Activated CD4-positive, alpha-beta T cell treated with anti-CD3 and anti-CD28 coated beads for 36 hours (primary cell): ENCODE measurements at regions not wholly inside any gene's neighbourhood (a gene's known extent, or its start where the extent isn't known, plus 50 kb on each side); places are given as distances from the start of the nearest gene placed in this dataset.

Experiments
- ATAC-seq: fragments of 200-7000 bp; cut with Tn5 transposase; one replicate; pipeline ENCODE4 v1.10.0; 2021; ENCODE audit warnings: mild to moderate bottlenecking, moderate library complexity
- CTCF ChIA-PET: fragments of 350-600 bp; sonication (Branson Sonifier 250); formaldehyde crosslinking; loops from one replicate; lab custom pipeline; 2021; ENCODE audit warnings: antibody characterized with exemption; lab: Charles Lee
- POLR2A ChIA-PET: fragments of 350-600 bp; sonication (Branson Sonifier 250); formaldehyde crosslinking; loops from one replicate; lab custom pipeline; 2021; ENCODE audit warnings: antibody characterized with exemption, inconsistent platforms; lab: Charles Lee
- DNase-seq: peaks from one replicate; pipeline ENCODE4 v3.0.0-alpha.2; 2020
- H3K27ac Mint-ChIP-seq: one replicate; pipeline ENCODE4 v1.8.0; 2021; ENCODE audit warnings: mixed read lengths
- H3K27me3 Mint-ChIP-seq: one replicate; pipeline ENCODE4 v1.8.0; 2021; ENCODE audit warnings: mixed read lengths
- H3K36me3 Mint-ChIP-seq: one replicate; pipeline ENCODE4 v1.8.0; 2021; ENCODE audit warnings: low read depth, mixed read lengths
- H3K4me1 Mint-ChIP-seq: one replicate; pipeline ENCODE4 v1.8.0; 2021; ENCODE audit warnings: mixed read lengths
- H3K4me3 Mint-ChIP-seq: one replicate; pipeline ENCODE4 v1.8.0; 2021; ENCODE audit warnings: mild to moderate bottlenecking, moderate library complexity, mixed read lengths
- H3K9me3 Mint-ChIP-seq: one replicate; pipeline ENCODE4 v1.8.0; 2021; ENCODE audit warnings: low read depth, mixed read lengths
- intact Hi-C, 2 experiments: fragments of 100-400 bp; cut with DNase I in 1 of 2; cut with micrococcal nuclease in 1 of 2; formaldehyde crosslinking; loops; one replicate each; pipeline versions ENCODE4 v1.14.2 to v1.15.1; 2022 to 2024; cut with DNase I, micrococcal nuclease

DNA sequence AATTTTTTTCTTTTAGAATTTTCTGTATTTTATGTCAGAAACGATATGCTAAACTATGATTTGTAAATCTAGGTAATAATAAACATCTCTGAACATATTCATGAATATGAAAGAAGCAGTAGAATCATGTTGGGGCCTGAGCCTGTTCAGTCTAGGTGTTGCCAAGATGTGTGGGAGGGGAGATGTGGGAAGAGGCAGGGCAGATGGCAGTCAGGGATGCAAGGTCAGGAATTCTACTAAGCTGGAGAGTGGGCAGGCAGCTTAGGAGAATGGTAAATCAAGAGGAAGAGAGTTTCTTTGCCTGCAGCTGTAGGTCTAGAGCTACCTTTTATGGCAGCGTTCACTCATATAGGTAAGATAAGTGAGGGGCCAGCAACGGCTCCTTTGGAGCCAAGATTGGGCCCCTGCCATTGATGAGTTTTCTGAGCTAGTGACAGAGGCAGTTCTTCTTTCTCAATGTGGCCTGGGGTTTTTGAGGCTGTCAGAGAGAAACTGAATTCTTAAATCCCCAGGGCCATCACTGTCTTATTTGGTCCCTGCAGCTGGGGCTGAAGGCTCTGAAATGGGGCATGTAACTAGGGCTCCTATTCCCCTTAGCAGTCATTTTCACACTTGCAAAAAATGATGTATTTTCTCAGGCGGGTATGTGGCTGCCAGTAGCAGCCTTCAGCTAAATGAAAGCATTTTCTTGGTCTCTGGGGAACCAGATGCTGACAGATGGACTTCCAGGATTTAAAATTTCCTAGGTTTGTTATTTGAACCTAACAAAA, 232.8 kb downstream of the PIK3C3 start:
- Mint-ChIP-seq H3K27me3 (no peaks in the 10 kb centered on the region), H3K27ac (no peak overlapping the region), H3K4me1 (no peaks in the 10 kb centered on the region), H3K9me3 (peaks cover 9% of the 10 kb centered on the region), H3K36me3 (no peaks in the 10 kb centered on the region), H3K4me3 (no peak overlapping the region)
- no peak for DNase-seq
- ATAC-seq = no peak
- POLR2A ChIA-PET = no interaction called here
- CTCF ChIA-PET = no interaction called here
- intact Hi-C loops = no loop called here

DNA sequence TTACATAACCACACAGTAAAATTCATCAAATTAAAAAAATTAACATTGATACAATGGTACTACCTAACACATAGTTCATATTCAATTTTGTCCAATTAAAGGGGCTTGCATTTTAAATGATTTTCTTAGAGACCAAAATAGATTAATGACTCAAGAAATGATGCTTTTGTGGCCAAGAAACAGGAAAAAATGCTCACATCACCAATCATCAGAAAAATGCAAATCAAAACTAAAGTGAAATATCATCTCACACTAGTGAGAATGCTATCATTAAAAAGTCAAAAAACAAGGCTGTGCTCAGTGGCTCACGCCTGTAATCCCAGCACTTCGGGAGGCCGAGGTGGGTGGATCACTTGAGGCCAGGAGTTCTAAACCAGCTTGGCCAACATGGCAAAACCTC, 235.6 kb downstream of the PIK3C3 start:
- ATAC-seq = no peak
- intact Hi-C loops = no loop called here

DNA sequence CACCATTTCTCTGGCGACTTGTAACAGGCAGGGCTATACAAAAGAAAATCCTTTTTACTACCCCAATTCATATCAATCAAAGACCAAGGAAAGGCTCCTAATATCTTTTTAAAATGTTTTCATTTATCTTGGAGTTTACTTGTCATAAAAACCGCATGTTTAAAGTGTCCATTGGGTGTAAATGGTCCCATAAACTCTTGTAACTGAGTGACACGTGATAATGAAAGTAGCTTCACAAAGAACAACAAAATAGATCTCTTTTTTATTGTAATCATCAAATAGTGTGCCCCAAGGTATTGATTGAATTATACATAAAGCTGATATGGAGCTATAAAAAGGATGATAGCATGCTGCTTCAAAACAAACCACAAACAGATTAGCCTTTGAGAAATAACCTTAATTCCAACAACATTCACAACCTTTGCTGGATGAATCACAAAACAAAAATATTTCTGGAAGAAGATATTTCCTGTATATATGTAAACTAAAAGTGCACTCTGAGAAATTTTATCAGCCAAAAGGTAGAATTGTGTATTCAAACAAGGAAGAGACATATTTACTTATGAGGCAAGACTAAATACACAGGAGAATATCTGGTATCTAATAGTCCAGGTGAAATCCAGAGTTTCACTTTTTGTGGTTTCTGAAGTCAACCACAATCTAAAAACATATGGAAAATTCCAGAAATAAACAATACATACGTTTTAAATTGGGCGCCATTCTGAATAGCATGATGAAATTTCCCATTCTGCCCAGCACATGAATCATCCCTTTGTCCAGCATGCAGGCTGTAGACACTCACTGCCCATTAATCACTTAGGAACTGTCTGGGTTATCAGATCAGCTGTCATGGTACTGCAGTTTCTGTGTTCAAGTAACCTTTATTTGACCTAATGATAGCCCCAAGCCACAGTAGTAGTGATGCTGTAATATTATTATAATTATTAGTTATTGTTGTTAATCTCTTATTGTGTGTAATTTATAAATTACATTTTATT, 237.5 kb downstream of the PIK3C3 start:
- Mint-ChIP-seq H3K36me3 (no peaks in the 10 kb centered on the region), H3K4me1 (no peaks in the 10 kb centered on the region), H3K27ac (no peak overlapping the region), H3K27me3 (no peaks in the 10 kb centered on the region), H3K4me3 (no peak overlapping the region), H3K9me3 (peaks cover 9% of the 10 kb centered on the region)
- ATAC-seq = no peak
- no peak for DNase-seq
- ChIA-PET POLR2A (no interaction called here), CTCF (interaction anchor here (0.6 to 1.7 kb wide), 2 partner anchors 9 to 69 kb away, joined by 3 read pairs; no protein-coding TSS in a partner anchor)
- intact Hi-C loops = no loop called here

More for the DNA sequence above, 235.6 kb downstream of the PIK3C3 start:
- DNase-seq = no peak
- POLR2A ChIA-PET = no interaction called here
- Mint-ChIP-seq H3K4me1 (no peaks in the 10 kb centered on the region), H3K27ac (no peak overlapping the region), H3K36me3 (no peaks in the 10 kb centered on the region), H3K27me3 (no peaks in the 10 kb centered on the region), H3K9me3 (peaks cover 9% of the 10 kb centered on the region), H3K4me3 (no peak overlapping the region)
- CTCF ChIA-PET = no interaction called here

DNA sequence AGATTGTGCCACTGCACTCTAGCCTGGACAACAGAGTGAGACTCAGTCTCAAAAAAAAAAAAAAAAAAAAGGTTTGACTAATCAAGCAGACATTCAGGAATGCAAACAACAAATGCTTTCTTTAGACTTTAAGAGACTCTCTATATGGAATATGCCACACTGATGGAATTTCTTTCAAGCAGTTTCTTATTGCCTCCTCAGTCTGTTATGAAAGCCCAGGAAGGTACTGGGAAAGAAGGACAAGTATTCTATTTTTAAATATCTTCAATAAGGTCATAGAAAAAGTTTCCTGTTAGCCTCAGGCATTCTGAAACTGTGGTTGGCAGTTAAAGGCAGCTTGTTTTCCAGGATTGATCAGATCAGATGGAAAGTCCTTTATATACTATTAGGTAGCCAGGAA, 241.6 kb downstream of the PIK3C3 start:
- ChIA-PET POLR2A (no interaction called here), CTCF (interaction anchor here (1.1 to 1.2 kb wide), 2 partner anchors 82 to 143 kb away, joined by 3 to 4 read pairs; no protein-coding TSS in a partner anchor)
- Mint-ChIP-seq H3K27me3 (no peaks in the 10 kb centered on the region), H3K9me3 (no peaks in the 10 kb centered on the region), H3K36me3 (no peaks in the 10 kb centered on the region), H3K4me3 (no peak overlapping the region), H3K4me1 (no peaks in the 10 kb centered on the region), H3K27ac (no peak overlapping the region)
- ATAC-seq = no peak
- intact Hi-C loops = no loop called here
- DNase-seq = no peak

DNA sequence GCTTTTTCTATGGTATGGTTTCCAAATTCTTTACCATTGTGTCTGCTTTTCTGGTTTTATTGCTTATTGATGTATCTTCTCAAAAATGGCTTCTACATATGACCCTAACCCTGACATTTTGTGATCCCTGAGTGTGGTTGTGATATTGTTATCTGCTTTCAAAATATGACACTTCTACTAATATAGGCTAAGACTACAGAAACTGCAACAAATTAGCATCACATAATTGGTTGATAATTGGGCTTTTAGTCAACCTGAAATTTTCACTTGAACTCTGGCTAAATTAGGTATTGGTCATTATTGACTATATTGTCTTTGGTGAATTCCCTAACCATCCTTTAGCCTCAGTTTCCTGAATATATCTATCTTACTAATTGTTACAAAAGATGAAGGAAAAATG, 246.1 kb downstream of the PIK3C3 start:
- CTCF ChIA-PET = interaction anchor here (1.2 kb wide), 1 partner anchor 8 kb away, joined by 3 read pairs; no protein-coding TSS in a partner anchor
- intact Hi-C loops = no loop called here
- Mint-ChIP-seq H3K4me3 (no peak overlapping the region), H3K27ac (no peak overlapping the region), H3K27me3 (no peaks in the 10 kb centered on the region), H3K36me3 (no peaks in the 10 kb centered on the region), H3K4me1 (no peaks in the 10 kb centered on the region), H3K9me3 (no peaks in the 10 kb centered on the region)
- no peak for DNase-seq
- POLR2A ChIA-PET = no interaction called here
- ATAC-seq = no peak

DNA sequence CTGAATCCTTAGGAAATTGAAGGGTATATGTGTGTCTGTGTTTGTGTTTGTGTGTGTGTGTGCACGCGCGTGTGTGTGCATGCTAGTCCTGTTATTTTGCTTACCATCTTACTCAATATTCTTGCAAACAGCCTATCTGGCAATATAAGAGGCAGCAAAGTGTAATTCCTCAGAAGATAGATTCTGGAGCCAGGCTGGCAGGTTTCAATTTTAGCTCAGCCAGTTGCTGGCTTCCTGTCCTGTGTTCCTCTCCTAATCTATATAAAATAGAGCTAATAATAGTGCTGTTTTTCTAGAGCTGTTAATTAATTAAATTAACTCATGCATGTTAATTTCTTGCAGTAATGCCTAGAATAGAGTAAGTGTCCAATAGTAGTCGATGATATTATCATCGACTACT, 256.2 kb downstream of the PIK3C3 start:
- intact Hi-C loops = no loop called here

DNA sequence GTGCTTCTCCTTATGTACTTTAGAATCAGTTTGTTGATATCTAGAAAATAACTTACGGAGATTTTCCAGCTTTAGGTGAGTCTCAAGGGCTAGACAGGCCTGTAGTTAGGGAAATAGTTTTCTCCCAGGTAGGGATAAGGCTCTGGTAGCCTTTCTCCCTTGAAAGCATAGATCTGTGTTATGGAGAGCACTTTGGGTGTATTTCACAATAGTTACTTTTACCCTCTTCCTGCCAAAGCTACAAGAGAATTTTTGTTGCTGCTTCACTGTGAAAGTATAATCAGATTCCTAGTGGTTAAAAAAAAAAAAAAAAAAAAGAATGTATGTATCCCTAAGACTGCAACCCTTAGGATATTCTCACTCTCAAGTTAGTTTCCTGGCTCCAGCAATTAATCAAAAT, 267.5 kb downstream of the PIK3C3 start:
- H3K4me3 Mint-ChIP-seq = no peak overlapping the region
- peaks cover 2% of the 10 kb centered on the region for H3K9me3 Mint-ChIP-seq
- POLR2A ChIA-PET = no interaction called here
- H3K27me3 Mint-ChIP-seq = no peaks in the 10 kb centered on the region
- CTCF ChIA-PET = interaction anchor here (0.6 to 0.7 kb wide), 2 partner anchors 13 to 18 kb away, joined by 3 read pairs; no protein-coding TSS in a partner anchor
- H3K4me1 Mint-ChIP-seq = no peaks in the 10 kb centered on the region
- intact Hi-C loops = no loop called here
- H3K27ac Mint-ChIP-seq = no peak overlapping the region
- ATAC-seq (no peak), DNase-seq (no peak)
- no peaks in the 10 kb centered on the region for H3K36me3 Mint-ChIP-seq

More for the DNA sequence above, 256.2 kb downstream of the PIK3C3 start:
- Mint-ChIP-seq H3K4me3 (no peak overlapping the region), H3K9me3 (no peaks in the 10 kb centered on the region), H3K27ac (no peak overlapping the region), H3K36me3 (no peaks in the 10 kb centered on the region), H3K4me1 (no peaks in the 10 kb centered on the region), H3K27me3 (no peaks in the 10 kb centered on the region)
- CTCF ChIA-PET = no interaction called here
- POLR2A ChIA-PET = no interaction called here
- ATAC-seq (no peak), DNase-seq (no peak)

DNA sequence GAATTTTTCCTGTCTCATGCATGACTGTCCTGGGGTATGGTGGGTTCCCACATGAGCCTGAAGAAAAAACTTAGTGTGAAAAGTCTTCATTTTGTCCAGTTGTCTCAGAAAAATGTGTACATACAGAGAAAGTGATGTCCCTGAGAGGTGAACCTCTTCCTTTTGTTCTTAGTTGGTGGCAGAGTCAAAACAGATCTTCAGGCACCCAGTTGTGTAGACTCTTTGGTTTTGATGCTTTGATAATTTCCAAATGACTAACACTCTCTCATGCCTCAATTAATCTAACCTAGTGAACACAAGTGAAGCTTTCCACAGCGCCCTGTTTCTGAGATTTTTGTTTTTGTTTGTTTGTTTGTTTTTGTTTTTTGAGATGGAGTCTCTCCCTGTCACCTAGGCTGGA, 273.5 kb downstream of the PIK3C3 start:
- DNase-seq (no peak), ATAC-seq (no peak)
- H3K4me3 Mint-ChIP-seq = no peak overlapping the region
- POLR2A ChIA-PET = no interaction called here
- intact Hi-C loops = no loop called here
- no peaks in the 10 kb centered on the region for H3K4me1 Mint-ChIP-seq
- H3K36me3 Mint-ChIP-seq = no peaks in the 10 kb centered on the region
- H3K9me3 Mint-ChIP-seq = no peaks in the 10 kb centered on the region
- CTCF ChIA-PET = no interaction called here
- no peaks in the 10 kb centered on the region for H3K27me3 Mint-ChIP-seq
- no peak overlapping the region for H3K27ac Mint-ChIP-seq

DNA sequence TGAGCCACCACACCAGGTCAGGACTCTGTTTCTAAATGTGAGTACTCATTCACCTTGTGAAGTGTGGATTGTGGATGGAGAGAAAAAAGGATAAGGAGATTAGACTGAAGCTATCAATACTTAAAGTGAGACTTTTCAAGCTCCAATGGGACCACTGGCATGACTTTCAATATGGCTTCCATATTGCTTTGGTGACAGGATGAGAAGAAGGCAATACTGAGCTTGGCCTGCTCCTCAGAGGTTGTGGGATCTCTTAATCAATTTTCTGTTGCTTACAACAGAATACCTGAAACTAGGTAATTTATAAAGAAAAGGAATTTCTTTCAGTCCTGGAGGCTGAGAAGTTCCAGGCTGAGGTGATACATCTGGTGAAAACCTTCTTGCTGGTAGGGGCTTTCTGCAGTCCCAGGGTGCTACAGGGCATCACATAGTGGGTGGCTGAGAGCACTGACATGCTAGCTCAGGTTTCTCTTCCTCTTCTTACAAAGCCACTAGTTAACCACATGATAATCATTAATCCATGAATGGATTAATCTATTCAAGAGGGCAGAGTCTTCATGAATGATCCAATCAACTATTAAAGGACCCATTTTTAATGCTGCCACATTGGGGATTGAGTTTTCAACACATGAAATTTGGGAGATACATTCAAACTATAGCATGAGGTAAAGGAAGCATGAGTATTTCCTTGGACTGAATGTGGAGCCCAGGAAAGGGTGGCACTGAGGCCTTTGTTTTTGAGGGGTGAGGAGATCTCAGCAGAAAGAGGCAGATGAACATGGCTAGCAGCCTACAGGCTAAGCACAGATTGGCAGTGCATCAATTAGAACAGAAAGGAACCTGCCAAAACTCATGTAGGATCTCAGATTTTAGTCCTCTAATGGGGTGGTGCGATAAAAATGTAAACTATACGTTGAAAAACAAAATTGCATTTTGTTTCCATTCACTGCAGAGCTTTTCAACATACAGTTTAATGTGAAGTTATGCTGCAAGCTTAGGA, 274.5 kb downstream of the PIK3C3 start:
- POLR2A ChIA-PET = no interaction called here

DNA sequence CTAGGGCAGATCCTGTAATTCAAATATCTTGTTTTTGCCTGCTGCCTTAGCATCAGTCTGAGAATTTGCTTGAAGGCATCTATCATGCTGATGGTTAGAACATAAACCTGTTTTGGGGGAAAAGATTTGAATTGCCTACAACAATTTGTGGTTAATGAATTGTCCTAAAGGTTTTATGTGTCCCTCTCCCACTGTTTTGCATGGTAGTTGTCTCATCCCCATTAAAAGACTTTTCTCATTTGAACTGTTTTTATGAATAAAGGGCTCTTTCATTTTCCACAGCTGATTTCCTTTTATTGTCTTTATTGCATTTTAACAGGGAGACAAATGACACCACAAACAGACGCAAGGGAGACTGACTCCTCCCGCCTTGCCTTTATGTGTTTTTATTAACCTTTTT, 275.6 kb downstream of the PIK3C3 start:
- Mint-ChIP-seq H3K9me3 (no peaks in the 10 kb centered on the region), H3K27ac (no peak overlapping the region), H3K4me3 (no peak overlapping the region), H3K27me3 (no peaks in the 10 kb centered on the region), H3K4me1 (no peaks in the 10 kb centered on the region), H3K36me3 (no peaks in the 10 kb centered on the region)
- DNase-seq (no peak), ATAC-seq (no peak)
- POLR2A ChIA-PET = no interaction called here
- CTCF ChIA-PET = interaction anchor here (0.7 kb wide), 1 partner anchor 1249 kb away, joined by 3 read pairs; no protein-coding TSS in a partner anchor
- intact Hi-C loops = no loop called here

More for the DNA sequence above, 274.5 kb downstream of the PIK3C3 start:
- DNase-seq = no peak
- H3K36me3 Mint-ChIP-seq = no peaks in the 10 kb centered on the region
- H3K4me1 Mint-ChIP-seq = no peaks in the 10 kb centered on the region
- no peak for ATAC-seq
- CTCF ChIA-PET = no interaction called here
- no peak overlapping the region for H3K4me3 Mint-ChIP-seq
- intact Hi-C loops = no loop called here
- H3K27ac Mint-ChIP-seq = no peak overlapping the region
- no peaks in the 10 kb centered on the region for H3K27me3 Mint-ChIP-seq
- H3K9me3 Mint-ChIP-seq = no peaks in the 10 kb centered on the region

DNA sequence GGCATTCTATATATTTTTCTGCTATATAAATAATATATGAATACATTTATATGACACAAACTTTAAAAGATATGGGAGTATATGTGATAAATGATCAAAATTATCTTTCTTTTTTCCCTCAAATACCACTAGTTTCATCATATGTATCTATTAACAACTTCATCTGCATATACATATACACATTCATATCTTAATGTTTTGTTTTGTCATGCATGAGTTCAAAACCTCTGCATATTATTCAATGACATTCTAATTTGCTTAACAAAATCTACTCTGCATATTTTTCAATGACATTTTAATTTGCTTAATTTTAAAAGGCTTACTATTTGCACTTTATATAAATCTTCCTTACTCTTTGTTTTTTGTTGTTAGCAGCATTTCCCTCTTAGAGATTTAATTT, 276.2 kb downstream of the PIK3C3 start:
- intact Hi-C loops = no loop called here
- DNase-seq (no peak), ATAC-seq (no peak)
- H3K4me1 Mint-ChIP-seq = no peaks in the 10 kb centered on the region
- ChIA-PET CTCF (interaction anchor here (0.7 kb wide), 1 partner anchor 1248 kb away, joined by 3 read pairs; no protein-coding TSS in a partner anchor), POLR2A (no interaction called here)
- no peaks in the 10 kb centered on the region for H3K36me3 Mint-ChIP-seq
- no peak overlapping the region for H3K27ac Mint-ChIP-seq
- no peak overlapping the region for H3K4me3 Mint-ChIP-seq
- H3K27me3 Mint-ChIP-seq = no peaks in the 10 kb centered on the region
- no peaks in the 10 kb centered on the region for H3K9me3 Mint-ChIP-seq
